GM21825 (cell line): ENCODE measurements at regions not wholly inside any gene's neighbourhood (a gene's known extent, or its start where the extent isn't known, plus 50 kb on each side); places are given as distances from the start of the nearest gene placed in this dataset.
"Not testable (repeated sequence)": the region's sequence is repeated elsewhere in the genome, so short reads cannot be mapped to it uniquely, and the experiment has no call there.

Experiments used
- ATAC-seq: cut with Tn5 transposase; IDR thresholded peaks from one replicate; pipeline ENCODE4 v1.9.1; 2021; ENCODE audit warnings: mild to moderate bottlenecking, moderate library complexity; ENCODE audit not compliant: unreplicated experiment

DNA sequence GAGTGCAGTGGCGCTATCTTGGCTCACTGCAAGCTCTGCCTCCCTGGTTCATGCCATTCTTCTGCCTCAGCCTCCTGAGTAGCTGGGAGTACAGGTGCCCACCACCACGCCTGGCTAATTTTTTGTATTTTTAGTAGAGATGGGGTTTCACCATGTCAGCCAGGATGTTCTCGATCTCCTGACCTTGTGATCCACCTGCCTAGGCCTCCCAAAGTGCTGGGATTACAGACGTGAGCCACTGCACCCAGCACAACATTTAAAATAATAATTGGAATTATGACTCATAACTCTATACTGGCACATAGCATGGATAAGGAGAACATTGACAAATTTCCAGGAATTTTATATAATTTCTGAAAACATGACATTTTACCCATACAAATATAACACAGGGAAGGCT lies 54.2 kb downstream of the DBET start:
- not testable (repeated sequence) for ATAC-seq

DNA sequence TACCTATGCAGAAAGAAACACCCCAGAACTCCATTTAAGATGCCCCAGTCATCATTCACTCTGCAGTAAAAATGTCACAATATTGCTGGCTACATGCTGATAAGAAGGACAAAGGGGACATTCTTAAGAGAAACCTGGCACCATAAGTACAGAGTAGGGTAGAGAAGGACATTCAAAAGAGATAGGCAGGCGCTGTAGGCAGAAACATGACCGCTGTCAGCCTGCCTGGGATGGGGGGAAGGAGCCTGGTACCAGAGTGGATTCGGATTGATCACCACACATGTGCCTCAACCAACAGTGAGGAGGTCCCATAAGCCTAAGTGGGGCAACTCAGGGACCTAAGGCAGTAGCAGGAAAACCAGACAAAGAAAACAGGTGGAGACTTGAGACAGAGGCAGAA lies 54.1 kb upstream of the DUX4 start:
- ATAC-seq: not testable (repeated sequence)

DNA sequence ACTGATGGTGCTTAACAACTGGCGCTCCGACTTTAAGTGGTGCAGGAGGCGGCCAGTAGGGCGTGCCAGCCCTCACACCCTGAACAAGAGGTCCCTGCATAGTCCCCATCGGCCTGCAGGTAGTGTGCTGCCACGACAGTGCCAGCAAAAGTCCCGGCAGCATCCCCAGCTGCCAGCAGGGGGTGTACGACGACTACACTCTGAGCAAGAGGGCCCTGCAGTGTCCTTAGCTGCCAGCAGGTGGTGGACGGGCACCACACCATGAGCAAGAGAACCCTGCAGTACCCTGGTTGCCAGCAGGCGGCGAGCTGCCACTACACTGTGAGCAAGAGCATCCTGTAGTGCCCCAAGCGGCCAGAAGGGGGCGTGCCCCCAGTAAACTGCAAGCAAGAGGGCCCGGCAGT lies 53.5 kb upstream of the DUX4 start:
- ATAC-seq: peak; percentile 69

DNA sequence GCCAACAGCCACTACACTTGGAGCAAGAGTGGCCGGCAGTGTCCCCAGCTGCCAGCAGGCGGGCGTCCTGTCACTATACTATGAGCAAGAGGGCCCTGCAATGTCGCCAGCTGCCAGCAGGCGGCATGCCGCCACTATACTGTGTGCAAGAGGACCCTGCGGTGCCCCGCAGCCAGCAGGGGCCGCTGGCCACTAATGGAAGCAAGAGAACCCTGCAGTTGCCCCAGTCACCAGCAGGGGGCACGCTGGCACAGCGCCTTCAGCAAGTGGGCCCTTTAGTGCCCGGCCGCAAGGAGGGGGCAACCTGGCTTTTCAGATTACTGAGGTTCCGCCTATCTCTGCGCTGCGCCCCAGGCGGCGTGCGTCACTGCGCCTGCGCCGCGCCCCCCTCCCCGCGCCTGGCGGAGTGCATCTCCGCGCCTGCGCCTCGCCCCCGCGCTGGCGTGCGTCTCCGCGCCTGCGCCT lies 53.0 kb upstream of the DUX4 start:
- ATAC-seq: peak; percentile 27

DNA sequence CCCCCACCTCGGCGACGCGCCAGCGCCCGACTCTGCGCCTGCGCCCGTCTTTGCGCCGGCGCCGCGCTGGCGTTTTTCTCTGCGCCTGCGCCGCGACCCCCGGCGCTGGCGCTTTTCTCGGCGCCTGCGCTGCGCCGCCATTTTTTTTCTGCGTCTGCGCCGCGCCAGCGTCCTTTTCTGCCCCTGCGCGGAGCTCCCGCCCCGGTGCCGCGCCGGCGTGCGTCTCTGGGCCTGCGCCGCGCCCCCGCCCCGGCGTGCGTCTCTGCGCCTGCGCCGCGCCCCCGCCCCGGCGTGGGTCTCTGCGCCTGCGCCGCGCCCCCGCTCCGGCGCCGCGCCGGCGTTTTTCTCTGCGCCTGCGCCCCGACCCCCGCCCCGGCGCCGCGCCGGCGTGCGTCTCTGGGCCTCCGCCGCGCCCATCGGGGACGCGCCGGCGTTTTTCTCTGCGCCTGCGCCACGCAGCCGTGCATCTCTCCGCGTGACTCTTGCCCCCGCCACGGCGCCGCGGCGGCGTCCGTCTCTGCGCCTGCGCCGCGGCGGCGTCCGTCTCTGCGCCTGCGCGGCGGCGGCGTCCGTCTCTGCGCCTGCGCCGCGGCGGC lies 52.4 kb upstream of the DUX4 start:
- ATAC-seq: not testable (repeated sequence)

DNA sequence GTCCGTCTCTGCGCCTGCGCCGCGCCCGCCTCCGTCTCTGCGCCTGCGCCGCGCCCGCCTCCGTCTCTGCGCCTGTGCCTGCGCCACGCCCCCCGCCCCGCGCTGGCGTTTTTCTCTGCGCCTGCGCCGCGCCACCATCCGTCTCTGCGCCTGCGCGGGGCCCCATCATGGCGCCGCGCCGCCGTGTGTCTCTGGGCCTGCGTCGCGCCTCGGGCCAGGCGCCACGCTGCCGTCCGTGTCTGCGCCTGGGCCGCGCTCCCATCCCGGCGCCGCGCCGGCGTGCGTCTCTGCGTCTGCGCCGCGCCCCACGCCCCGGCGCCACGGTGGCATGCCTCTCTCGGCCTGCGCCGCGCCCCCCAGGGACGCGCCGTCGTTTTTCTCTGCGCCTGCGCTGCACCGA lies 51.8 kb upstream of the DUX4 start:
- no peak for ATAC-seq

DNA sequence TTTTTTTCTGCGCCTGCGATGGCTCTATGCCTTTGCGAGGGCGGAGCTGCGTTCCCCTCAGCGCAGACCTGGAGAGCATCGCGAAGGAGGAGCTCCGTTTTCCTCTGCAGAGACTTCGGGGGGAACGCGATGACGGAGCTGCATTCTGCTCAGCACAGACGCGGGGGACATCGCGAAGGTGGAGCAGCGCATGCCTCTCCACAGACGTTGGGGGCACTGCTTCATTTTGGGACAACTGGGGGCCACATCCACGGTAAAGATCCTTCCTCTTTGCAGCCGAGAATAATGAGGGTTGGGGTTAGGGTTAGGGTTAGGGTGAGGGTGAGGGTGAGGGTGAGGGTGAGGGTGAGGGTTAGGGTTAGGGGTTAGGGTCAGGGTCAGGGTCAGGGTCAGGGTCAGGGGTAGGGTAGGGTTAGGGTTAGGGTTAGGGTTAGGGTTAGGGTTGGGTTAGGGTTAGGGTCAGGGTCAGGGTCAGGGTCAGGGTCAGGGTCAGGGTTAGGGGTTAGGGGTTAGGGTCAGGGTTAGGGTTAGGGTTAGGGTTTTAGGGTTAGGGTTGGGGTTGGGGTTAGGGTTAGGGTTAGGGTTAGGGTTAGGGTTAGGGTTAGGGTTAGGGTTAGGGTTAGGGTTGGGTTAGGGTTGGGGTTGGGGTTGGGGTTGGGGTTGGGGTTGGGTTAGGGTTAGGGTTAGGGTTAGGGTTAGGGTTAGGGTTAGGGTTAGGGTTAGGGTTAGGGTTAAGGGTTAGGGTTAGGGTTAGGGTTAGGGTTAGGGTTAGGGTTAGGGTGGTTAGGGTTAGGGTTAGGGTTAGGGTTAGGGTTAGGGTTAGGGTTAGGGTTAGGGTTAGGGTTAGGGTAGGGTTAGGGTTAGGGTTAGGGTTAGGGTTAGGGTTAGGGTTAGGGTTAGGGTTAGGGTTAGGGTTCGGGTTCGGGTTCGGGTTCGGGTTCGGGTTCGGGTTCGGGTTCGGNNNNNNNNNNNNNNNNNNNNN lies 51.1 kb upstream of the DUX4 start:
- not testable (repeated sequence) for ATAC-seq
